Limb (tissue), 2 donors: ENCODE measurements at regions not wholly inside any gene's neighbourhood (a gene's known extent, or its start where the extent isn't known, plus 50 kb on each side); places are given as distances from the start of the nearest gene placed in this dataset.

ENCODE experiments used
- DNase-seq, 2 donors: peaks; one replicate each; pipeline ENCODE4 v3.0.0-alpha.2; 2016; ENCODE audit errors: extremely low spot score in 2 of 2

DNA sequence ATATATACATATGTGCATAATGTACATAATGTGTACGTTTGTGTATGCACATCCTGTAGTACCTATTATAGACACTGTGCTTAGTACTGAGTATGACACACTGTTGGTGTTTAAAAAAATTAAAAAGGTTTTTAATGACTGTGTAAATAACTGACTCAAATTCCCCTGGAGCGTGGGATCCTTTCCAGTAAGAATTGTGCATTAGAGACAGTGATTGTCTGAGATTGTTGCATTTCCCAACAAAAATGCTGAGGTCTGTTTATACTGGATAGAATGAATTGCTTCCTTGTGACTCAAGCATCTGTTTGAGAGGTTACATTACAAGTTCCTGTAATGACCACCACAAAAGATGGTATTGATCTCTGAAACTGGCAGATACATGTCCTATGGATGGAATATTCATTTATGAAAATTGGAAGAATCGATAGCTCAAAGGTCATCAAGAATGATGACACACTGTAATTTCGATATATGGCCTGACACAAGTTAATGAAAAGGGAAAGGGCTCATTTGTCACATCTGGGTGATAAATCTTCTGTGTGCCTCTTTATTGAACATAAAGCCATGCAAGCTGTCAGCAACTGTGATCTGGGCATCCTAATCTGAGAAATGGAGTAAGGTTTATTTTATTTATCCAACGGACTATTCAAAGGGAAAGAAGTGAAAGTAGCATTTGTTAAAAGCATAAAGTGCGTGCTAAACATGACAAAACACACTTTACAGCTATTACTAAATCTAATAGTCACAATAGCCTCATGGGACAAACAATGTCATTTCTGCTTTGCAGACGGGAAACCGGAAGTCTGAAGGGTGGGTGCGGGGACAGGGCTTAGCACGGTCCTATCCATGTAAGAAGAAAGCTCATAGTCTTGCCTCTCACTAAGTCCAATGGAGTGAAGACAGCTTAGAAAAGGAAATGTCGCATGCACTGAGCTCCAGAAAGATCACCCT, 228.8 kb downstream of the CDH11 start:
- no peak for DNase-seq

DNA sequence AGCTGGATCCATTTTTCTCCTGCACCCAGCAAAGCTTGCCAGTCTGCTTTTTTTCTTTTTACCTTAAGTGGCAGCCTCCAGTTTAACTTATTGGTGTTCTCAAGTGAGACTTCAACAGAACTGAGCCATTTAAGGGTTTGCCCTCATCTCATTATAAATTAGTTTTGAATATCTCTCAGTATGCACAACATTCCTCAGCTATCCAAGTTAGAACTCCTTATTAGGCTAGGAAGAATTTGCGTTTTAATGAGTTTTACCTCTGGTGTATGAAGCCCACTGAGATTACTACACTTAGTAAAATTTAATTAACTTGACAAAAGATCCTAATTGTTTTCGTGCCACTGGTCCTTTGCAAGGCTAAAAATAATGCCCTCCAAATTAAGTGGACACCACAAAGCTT, 232.4 kb downstream of the CDH11 start:
- DNase-seq = no peak

DNA sequence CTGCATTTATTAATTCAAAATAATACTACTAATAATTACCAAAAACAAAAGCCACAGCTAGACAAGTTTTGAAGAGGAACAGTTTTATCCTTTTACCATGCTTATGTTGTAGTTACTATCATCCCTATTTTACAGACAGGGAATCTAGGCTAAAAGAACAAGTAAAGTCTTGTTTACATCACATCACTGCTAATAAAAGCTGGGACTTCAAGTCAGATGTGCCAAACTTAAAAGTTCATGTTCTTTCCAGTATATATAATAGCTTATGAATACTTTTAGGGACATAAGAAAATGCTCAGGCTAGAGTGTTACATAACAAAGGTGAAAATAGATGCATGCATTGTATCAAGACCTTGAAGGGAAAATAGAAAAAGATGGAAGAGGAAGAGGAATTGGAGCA, 234.2 kb downstream of the CDH11 start:
- no peak for DNase-seq

DNA sequence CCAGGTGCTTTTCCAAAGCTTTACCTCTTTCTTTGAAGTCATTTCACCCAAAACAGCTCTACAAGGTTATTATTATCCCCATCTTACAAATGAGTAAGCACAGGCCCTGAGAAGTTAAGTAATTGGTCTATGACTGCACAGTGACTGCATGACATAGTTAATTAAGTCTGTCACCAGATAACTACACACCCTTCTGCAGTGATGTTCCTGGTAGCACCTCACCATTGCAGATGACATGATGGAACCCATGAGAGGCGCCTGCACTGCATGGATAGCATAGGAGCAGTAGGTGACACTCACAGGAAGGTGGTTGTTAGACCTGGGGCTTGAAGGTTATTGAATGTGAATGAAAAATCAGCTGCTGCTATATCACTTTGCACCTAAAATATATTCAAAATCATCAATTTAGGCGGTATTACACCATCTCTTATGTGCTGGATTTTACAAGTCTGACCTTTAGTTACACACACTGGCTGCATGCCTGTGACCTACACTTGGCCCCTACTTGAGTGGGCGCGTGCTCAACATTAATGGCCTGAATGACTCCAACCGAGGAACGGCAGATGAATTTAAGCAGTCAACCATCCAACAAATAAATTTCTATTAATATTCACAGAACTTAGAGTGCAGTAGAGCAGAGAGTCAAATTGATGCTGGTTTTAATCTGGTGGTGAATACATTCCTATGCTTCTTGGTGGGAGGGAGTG, 239.6 kb downstream of the CDH11 start:
- no peak for DNase-seq

DNA sequence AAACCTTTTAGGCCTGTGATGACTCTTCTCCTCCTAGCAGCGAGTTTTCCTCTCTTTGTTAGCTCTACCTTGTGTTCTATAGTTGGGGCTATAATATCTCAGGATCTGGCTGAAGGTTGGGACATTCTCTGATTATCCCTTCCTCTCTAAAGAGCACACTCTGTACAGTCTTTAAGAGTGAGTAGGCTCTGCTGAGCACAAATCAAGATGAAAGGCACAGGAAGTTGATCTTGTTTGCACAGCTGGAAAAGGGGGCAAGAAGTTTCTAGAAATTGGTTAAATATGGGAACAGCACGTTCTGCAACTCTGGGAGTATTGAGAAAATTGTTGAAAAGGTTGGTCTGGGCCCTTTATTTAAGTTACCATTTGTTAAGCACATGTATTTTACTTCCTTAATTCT, 240.9 kb downstream of the CDH11 start:
- DNase-seq = no peak

DNA sequence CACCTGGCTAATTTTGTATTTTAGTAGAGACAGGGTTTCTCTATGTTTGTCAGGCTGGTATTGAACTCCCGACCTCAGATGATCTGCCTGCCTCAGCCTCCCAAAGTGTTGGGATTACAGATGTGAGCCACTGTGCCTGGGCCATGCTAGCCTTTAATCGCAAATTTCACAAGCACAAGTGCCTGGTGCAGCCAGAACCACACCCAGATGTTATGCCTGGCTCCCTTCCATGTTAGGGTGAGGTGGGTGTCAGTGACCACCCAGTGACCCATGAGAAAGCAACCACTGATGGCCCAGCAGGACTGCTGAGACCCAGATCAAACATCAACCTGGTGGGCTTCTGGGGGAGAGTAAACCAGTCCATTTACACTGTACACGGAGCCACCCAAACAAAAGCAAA, 241.9 kb downstream of the CDH11 start:
- no peak for DNase-seq

DNA sequence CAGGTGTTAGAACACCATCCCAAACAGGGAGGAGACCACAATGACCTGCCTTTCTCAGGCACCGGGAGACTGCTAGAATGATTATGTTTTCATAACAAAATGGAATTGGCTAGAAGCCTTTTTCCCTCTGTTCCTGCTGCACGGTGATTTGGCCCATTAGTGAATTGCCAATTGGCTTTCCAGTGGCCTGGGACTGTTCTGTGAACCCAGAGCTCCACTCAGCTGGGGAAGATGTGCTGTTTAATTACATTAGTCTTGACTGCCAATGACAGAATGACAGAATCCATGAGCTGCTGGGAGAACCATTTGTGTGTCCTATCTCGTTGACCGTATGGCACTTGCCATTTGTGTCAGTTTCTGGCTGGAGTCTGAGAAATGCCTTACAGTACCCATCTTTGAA, 242.9 kb downstream of the CDH11 start:
- DNase-seq = no peak

DNA sequence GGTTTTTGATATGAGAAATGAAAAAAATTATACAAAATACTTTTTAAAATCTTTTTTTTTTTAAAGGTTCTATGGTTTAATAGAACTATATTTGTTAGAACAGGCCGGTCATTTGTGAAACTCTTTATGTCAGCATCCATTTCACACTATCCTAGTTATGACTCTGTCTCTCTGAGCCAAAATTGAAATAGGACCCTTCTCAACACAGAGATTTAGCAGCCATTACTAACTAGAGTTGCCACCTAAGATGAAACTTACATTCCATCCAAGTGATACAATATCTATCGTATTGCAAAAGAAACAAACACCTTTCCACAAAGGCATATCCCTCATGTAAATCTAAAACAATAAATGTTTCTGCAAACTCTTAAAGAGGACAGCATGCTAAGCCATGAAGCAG, 249.8 kb downstream of the CDH11 start:
- DNase-seq = no peak

DNA sequence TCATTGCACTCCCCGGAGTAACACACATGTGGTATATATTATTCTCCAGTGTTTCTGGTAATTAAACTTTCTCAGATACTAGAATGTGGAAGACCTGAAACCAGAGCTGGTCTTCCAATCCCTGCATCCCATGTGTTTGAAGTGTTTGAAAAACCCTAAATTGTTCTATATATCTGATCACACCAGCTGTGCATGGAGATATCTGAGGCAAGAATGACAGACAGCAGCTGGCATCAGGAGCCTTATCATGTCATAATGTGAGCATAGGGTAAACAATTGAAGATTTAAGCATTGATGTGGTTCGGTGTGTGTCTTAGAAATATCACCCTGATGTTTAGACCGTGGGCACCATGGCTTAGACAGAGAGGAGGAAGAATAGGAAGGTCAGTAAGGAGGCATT, 251.0 kb downstream of the CDH11 start:
- no peak for DNase-seq

DNA sequence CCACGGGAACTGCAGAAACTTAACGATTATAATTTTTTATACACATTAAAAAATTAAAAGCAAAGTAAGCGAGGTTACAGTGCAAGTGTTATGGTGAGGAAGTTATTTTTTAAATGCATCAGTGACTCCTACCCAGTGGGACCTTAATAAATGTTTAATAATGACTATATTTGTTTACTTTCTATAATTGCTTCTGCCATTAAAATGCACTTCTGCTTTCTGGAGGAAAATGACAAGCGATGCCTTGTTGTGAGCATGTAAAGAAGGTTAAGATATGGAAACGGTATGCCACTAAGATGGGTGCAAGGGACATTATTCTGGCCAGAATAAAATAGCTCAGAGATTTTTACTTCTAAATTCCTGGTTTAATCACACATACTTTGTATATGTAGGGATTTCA, 252.1 kb downstream of the CDH11 start:
- no peak for DNase-seq

DNA sequence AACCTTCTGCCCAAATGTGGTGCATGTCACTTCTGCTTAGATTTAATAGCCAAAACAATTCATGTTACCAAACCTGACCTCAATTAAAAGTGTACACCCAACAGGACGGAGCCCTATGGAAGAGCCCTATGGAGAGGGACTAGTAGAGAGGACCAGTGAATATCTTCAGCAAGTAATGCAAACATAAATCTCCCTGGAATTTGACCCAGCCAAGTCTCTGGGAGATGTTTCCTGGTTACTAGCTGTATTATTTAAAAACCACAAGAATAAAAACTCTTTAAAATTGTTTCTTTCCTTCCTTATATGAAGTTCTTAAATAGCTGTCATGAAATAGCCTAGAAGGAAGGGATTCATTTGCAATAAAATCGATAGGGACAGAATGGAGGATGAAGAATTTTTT, 255.8 kb downstream of the CDH11 start:
- DNase-seq = no peak

DNA sequence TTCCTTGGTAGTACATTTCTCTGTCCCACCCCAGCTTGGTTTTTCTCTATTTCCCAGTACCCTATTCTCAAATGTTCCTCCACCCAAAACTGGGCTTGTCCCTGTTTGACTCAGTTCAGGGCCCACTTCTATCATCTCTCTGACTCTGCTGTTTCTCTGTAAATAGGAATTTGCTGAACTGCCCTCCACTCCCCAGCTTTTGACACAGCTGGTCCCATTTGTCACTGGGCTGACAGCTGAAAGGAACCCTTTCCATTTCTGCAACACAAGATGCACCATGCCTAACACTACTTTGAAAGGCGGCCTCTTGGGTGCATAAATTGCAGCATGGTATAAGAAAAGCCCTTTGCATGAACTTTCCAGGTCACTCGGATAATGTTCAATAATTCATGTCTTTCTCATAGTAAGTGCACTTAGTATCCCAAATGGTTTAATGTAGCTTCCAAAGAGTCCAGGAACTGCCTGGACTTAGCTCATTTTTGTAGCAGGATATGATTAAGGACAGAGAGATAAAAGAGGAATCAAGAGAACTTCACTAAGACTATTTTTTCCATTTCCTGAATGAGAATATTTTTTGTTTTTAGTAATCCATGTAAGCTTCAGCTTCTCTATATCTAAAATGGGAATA, 256.7 kb downstream of the CDH11 start:
- peak; percentile 74 to 76 for DNase-seq

DNA sequence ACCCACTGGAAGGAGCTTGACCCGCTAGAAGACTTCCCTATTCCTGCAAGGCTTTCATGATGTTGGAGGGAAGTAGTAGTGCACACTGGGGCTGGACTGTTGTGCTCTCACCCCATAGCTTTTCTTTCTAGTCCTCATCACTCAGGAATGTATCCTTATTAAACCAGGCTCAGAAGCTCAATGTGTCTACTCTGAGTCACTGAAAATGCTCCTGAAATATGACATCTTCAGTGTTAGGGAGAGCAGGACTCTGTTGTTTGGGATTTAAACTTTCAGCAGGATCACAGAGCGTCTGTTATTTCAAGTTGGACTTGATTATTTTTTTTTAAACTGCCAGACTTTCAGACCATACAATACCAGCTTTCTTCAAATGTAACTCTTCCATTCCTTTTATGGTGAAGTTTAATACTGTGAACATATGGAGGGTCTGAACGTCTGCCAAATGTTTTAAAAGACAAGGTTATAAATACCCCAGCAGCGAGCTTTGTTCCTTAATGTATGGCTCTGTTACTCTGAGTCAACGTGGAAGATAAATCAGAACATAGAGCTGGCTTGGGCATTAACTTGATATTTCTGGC, 257.5 kb downstream of the CDH11 start:
- peak; percentile 43 to 96 for DNase-seq

DNA sequence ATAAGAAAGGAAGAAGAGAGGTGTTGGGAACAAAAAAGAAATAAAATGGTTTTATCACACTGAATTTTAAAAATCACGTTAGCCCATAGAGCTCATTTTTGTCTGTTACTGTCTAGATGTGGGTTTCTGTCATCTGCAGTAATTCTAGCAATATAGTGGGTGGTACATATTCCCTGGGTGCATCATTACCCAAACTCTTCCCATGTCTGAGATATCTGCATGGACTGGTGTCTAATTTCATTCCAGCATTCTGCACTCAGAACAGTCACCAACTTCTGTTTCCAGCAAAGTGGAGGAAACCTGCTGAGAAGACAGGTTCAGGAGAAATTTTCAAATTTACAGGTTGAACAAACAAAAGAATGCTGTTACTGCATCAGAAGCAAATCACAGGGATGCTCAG, 263.8 kb downstream of the CDH11 start:
- no peak for DNase-seq

DNA sequence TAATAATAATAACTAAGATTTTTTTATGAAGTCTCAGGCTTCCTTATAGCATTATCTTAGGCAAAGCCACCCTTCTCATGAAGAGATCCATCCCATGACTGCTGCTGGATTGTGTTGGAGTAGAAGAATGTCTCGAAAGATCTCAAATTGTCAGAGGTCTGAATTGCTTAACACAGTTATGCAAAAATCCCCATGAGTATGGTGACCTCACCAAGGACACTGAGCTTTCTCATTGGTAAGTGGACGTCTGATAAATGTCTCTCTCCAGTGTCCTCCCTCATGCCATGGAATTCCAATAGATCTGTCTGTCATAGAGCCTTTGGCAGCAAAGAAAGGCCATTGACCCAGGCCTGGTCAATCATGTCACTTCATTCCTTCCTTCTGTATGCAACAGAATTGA, 264.5 kb downstream of the CDH11 start:
- DNase-seq = no peak

DNA sequence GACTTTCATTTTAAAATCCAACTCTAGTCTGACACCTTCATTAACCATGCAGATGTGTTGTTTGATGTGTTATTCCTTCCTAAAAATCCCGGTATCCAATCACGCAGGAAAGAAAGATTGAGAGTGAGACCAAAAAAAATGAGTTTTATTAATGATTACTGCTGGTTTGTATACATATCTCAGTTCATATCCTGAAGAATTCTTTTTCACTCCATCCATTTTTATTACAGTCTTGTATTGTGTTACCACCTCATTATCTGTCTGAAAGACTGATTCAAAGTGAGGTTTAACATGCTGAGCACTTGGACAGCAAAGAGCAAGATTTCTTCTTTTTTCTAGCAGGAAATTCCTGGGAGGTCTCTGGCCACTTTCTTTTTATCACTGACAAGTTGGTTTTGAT, 268.3 kb downstream of the CDH11 start:
- DNase-seq = no peak

DNA sequence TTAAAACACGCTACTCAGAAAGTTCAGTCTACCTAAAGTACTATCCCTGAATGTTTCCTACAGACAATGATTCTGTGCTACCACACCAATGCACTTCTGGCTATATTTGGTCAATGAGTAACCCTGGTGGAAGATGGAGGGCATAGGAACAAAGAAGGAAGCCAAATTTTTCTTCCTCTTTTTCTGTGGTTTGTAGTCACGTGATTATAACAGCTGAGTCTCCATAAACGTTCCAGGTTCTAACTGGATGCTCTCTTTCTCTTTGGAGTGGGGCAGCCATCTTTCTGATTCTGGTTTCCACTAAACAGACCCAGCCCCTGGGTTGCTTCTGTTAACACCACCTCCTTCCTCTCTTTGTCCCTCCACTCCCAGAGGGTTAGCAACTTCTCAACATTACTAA, 274.9 kb downstream of the CDH11 start:
- DNase-seq = no peak

DNA sequence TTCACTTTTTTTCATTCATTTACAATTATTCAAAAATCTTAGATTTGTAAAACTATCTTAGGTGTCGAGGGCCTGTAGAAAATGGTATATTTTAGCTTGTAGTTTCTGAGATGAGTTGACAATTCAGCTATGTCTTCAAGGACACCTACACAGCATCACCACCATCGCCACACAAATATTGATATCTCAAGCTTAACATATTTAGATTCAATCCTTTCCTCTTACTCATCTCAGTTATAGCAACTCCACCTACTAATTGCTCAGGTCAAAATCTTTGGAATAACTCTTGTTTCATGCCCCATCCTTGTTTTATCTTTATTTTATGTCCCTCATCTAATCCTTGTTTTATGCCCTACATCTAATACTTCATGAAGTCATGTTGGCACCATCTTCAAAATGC, 276.8 kb downstream of the CDH11 start:
- no peak for DNase-seq

DNA sequence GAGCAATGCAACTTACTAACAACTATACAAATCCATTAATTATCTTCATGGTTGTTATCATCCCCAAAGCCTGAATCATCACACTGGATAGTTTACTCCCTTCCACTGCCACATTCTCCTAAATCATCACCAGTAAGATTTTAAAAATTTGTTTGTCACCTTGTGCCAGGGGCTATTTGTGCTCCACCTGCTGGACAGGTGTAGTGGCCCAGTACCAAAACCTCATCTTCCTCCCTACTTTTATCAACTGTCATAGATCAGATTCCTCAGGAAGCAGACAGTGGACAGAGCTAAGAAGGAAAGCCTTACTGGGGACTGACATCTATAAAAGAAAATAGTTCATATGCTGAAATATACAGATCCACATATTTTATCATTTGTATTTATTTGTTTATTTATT, 280.4 kb downstream of the CDH11 start:
- no peak for DNase-seq

DNA sequence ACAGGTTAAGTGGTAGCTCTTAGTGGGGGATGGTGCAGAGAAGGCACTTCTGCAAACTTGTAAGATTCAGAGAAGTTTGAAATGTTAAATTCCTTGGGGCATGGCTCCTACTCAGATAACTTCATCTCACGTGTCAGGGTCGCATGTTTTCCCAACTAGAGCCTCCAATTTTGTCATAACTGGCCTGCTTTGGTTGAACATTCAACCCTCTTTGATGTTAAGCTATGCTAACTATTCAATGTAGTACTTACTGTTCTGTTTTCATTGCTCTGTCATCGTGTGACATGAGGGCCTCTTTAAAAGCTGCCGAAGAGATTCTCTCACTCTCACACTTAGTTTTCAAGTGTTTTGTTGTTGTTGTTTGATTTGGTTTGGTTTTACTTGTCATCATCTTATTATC, 280.8 kb downstream of the CDH11 start:
- no peak for DNase-seq

DNA sequence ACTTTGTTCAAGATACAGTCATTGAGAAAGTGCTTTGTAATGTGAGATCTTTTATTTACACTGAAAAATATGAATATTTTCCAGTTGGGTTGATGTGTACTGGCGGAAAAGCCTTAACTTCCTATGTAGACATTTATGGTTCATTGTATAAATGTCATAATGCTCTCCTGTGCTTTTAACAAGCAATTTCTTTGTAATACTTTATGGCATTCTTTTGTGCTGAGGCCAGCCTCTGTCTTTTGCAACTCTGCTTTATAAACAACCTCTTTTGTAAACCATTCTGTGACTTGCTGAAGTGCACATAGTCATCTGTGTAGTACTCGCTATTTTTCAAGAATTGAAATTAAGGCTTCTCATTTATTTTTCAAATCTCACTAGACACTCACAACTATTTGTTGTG, 291.2 kb downstream of the CDH11 start:
- no peak for DNase-seq

DNA sequence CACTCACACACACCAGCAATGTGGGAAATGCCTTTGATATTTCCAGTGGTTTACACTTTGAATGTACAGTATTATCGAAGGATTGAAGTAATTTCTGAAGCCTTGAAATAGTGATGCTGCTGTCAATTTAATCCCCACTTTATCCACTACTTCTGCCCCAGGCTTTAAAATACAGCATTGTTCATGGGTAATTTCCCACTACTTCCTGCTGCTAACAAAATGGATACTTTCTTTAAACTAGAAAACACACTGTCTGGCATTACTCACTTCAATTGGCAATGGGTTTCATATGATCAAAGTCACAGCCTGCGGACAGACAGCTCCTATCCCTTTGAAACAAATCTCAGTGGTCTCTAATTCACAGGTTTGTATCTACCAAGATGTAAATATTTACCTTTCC, 292.2 kb downstream of the CDH11 start:
- DNase-seq = no peak
